ENCODE measurements at regions not wholly inside any gene's neighbourhood (a gene's known extent, or its start where the extent isn't known, plus 50 kb on each side); places are given as distances from the start of the nearest gene placed in this dataset.

DNA sequence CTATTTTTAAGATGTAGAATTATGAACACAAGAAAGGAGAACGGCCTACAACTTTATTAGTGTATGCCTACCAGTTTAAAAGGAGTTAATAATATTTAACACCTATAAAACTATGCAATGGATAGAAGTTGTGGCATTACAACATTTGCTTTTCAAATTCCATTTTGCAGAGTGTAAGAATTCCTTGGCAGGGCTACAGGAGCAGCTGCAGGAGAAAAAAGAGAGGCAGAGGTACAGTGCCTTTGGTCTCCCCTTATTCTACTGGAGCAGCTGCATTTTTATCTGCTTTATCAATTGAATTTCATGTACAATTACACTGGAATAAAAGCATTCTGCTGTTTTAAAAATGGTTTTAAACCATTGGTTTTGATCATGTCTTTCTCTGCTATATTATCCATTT is 145.7 kb upstream of the KCNH8 start:
- intact Hi-C loops (cut with micrococcal nuclease), result no loop called here
- in situ Hi-C loops (cut with MboI), result no loop called here
- Histone ChIP-seq H4K20me1 (replicated peaks; ENCODE audit: control insufficient read depth, insufficient read depth, low read length) (no peaks in the 10 kb centered on the region), H2AFZ (ENCODE audit: low read depth, low read length) (no peak overlapping the region), H3K36me3 (ENCODE audit: control insufficient read depth, insufficient read depth, low read length) (no peaks in the 10 kb centered on the region), H3K9ac (ENCODE audit: insufficient read depth in 1 of 2, low read depth in 2 of 2, low read length in 2 of 2) (no peak overlapping the region), H3K9me1 (ENCODE audit: control insufficient read depth, insufficient read depth, low read length) (no peaks in the 10 kb centered on the region), H3K9me3 (replicated peaks; ENCODE audit: control insufficient read depth, insufficient read depth, low read depth, low read length) (peaks cover 2% of the 10 kb centered on the region), H3K4me3 (no peak overlapping the region), H3K27ac (ENCODE audit: extremely low read depth, low read depth, low read length) (no peak overlapping the region), H3K27me3 (ENCODE audit: control insufficient read depth in 2 of 2, insufficient read depth in 2 of 2, low read length in 2 of 2) (no peaks in the 10 kb centered on the region), H3K79me2 (ENCODE audit: control insufficient read depth, insufficient read depth, low read length) (no peaks in the 10 kb centered on the region), H3K4me1 (replicated peaks in 1 of 2; ENCODE audit: control insufficient read depth in 2 of 2, insufficient read depth in 2 of 2, low read length in 2 of 2) (no peaks in the 10 kb centered on the region), H3K4me2 (ENCODE audit: insufficient read depth, low read length) (no peak overlapping the region)
- ChIA-PET CTCF (ENCODE audit: low intra/inter-chr PET ratio) (no interaction called here), POLR2A (no interaction called here)
- no peak for FAIRE-seq
- no peak for ATAC-seq
- no peak for DNase-seq (ENCODE audit: extremely low read depth in 1 of 4, low spot score in 3 of 4)
- WGBS (ENCODE audit: insufficient coverage, low coverage, missing lambda C conversion rate), result 0% methylated on average over 1 of the region's 1 CpG
- no TSS peak for BruUV-seq (replicated peaks)
- TF ChIP-seq MAZ (CRISPR knock-in tag; conservative IDR thresholded peaks at IDR 0.05 in 1 of 2, IDR thresholded peaks at IDR 0.05 in 1 of 2) (no peak), EZH2 (IDR thresholded peaks at IDR 0.05; ENCODE audit: borderline replicate concordance, low read depth, low read length) (no peak), ZNF589 (CRISPR knock-in tag; IDR thresholded peaks at IDR 0.05; ENCODE audit: low read depth) (no peak), ZNF184 (CRISPR knock-in tag; IDR thresholded peaks at IDR 0.05) (no peak), YBX1 (IDR thresholded peaks at IDR 0.05) (no peak), TCF3 (CRISPR knock-in tag; IDR thresholded peaks at IDR 0.05) (no peak), ZKSCAN3 (CRISPR knock-in tag; IDR thresholded peaks at IDR 0.05) (no peak), GATA2 (CRISPR knock-in tag; IDR thresholded peaks at IDR 0.05) (no peak), MCM5 (IDR thresholded peaks at IDR 0.05; ENCODE audit: low read depth) (no peak), KLF16 (IDR thresholded peaks at IDR 0.05) (no peak), C11orf30 (IDR thresholded peaks at IDR 0.05; ENCODE audit: low read depth) (no peak), NFXL1 (CRISPR knock-in tag; IDR thresholded peaks at IDR 0.05) (no peak), TEAD4 (IDR thresholded peaks at IDR 0.05; ENCODE audit: low read length) (no peak), TEAD4 (CRISPR knock-in tag; IDR thresholded peaks at IDR 0.05; ENCODE audit: borderline replicate concordance) (no peak), KDM5B (IDR thresholded peaks at IDR 0.05; ENCODE audit: insufficient replicate concordance, low read depth, low read length) (no peak)
- TF ChIP-seq, protein P1, sequence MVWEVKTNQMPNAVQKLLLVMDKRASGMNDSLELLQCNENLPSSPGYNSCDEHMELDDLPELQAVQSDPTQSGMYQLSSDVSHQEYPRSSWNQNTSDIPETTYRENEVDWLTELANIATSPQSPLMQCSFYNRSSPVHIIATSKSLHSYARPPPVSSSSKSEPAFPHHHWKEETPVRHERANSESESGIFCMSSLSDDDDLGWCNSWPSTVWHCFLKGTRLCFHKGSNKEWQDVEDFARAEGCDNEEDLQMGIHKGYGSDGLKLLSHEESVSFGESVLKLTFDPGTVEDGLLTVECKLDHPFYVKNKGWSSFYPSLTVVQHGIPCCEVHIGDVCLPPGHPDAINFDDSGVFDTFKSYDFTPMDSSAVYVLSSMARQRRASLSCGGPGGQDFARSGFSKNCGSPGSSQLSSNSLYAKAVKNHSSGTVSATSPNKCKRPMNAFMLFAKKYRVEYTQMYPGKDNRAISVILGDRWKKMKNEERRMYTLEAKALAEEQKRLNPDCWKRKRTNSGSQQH (CRISPR knock-in tag; IDR thresholded peaks at IDR 0.05), result no peak
- TF ChIP-seq, protein P2, sequence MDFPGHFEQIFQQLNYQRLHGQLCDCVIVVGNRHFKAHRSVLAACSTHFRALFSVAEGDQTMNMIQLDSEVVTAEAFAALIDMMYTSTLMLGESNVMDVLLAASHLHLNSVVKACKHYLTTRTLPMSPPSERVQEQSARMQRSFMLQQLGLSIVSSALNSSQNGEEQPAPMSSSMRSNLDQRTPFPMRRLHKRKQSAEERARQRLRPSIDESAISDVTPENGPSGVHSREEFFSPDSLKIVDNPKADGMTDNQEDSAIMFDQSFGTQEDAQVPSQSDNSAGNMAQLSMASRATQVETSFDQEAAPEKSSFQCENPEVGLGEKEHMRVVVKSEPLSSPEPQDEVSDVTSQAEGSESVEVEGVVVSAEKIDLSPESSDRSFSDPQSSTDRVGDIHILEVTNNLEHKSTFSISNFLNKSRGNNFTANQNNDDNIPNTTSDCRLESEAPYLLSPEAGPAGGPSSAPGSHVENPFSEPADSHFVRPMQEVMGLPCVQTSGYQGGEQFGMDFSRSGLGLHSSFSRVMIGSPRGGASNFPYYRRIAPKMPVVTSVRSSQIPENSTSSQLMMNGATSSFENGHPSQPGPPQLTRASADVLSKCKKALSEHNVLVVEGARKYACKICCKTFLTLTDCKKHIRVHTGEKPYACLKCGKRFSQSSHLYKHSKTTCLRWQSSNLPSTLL (IDR thresholded peaks at IDR 0.05), result no peak

All from K562 (cell line).